ENCODE measurements at regions not wholly inside any gene's neighbourhood (a gene's known extent, or its start where the extent isn't known, plus 50 kb on each side); places are given as distances from the start of the nearest gene placed in this dataset.
"Not testable (repeated sequence)": the region's sequence is repeated elsewhere in the genome, so short reads cannot be mapped to it uniquely, and the experiment has no call there.

DNA sequence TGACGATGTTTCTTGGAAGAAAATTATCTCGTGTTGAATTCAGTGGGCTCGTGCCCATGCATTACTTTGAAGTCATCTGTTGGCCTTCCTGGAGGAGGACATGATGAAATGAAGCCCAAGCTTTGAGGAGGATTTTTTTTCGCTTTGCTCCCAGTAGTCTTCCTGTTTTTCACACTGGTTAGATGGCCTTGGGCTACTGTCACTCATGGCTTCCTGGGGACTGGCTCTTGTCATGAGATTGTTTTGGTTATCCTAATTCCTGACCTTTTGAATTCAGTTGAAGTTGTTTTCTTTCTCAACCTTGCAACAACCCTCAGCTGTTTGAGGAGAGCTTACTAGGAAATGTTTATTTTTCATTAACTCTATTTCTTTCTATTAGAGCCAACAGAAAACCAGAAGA, 430.7 kb downstream of the HS3ST3B1 start:
- H3K27me3 Mint-ChIP-seq: peaks cover 7 to 9% of the 10 kb centered on the region in 2 donors
- no peaks in the 10 kb centered on the region for H3K36me3 Mint-ChIP-seq
- H3K9me3 Mint-ChIP-seq: no peaks in the 10 kb centered on the region
- DNase-seq (no peak), ATAC-seq (replicated peaks) (no peak)
- no peak overlapping the region for H3K4me3 Mint-ChIP-seq
- H3K27ac Mint-ChIP-seq: no peak overlapping the region
- H3K4me1 Mint-ChIP-seq: peaks cover 0 to 2% of the 10 kb centered on the region in 2 donors

DNA sequence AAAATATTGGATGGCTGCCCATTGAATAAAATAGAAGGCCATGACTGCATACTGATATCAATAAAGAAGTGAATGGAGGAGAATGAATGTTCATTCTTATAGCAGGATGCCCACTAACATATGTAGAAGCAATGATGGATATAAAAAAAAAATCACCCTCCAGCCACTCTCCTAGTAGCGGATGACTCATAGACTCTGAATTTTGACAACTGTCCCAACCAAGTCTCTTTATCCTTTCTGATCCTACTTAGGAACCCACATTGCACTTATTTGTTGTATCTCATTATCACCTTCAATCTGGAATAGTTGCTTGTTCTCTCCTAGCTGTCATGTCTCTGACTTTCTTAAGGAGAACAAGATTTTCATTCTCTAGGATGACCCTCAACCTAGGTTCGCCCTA, 429.9 kb downstream of the HS3ST3B1 start:
- Mint-ChIP-seq H3K9me3 (no peaks in the 10 kb centered on the region), H3K27ac (no peak overlapping the region), H3K36me3 (no peaks in the 10 kb centered on the region), H3K4me1 (no peaks in the 10 kb centered on the region), H3K4me3 (no peak overlapping the region), H3K27me3 (peaks cover 4 to 5% of the 10 kb centered on the region in 2 donors)
- ATAC-seq (replicated peaks) (no peak), DNase-seq (no peak)

DNA sequence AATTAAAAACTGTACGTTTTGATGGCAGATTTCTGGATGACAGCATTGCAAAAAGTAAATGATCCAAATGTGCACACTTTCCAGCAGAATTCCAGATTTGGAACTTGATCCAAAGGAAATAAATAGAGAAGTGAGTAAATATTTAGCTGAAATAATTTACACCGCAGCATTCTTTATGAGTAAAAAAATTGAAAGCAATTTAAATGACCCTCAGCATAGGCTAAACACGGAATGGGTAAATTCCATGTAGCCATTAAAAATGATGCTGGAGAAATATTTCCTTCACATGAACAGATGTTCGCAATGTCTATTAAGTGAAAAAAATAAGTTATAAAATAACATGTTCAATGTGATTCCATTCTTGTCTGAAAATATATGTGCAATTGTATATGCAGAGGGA, 424.8 kb downstream of the HS3ST3B1 start:
- Mint-ChIP-seq H3K4me1 (no peaks in the 10 kb centered on the region), H3K4me3 (no peak overlapping the region), H3K27ac (no peak overlapping the region), H3K9me3 (peaks cover 3% of the 10 kb centered on the region in 2 donors), H3K36me3 (no peaks in the 10 kb centered on the region), H3K27me3 (no peaks in the 10 kb centered on the region)
- DNase-seq (no peak), ATAC-seq (replicated peaks) (no peak)

DNA sequence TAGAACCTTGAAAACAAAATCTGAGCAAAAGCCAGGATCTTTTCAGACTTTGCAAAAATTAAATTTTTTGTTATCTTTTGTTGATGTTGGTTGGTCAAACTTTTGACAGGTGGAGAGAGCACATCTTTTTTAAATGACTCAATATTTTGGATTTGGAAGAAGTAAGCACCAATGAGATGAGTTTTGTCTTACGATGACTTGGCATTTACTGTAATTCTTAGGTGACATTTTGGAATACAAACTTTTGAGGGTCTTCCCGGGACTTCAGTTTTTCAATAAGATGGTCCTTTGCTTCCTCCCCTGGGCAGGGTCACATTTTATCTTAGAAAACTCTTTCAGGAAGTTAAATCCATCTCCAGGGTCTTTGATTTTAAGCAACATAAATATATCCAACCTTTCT, 423.9 kb downstream of the HS3ST3B1 start:
- Mint-ChIP-seq H3K9me3 (peaks cover 3 to 4% of the 10 kb centered on the region in 2 donors), H3K27ac (no peak overlapping the region), H3K27me3 (peaks cover 0 to 2% of the 10 kb centered on the region in 2 donors), H3K4me3 (no peak overlapping the region), H3K36me3 (no peaks in the 10 kb centered on the region), H3K4me1 (no peaks in the 10 kb centered on the region)
- DNase-seq (no peak), ATAC-seq (replicated peaks) (no peak)

DNA sequence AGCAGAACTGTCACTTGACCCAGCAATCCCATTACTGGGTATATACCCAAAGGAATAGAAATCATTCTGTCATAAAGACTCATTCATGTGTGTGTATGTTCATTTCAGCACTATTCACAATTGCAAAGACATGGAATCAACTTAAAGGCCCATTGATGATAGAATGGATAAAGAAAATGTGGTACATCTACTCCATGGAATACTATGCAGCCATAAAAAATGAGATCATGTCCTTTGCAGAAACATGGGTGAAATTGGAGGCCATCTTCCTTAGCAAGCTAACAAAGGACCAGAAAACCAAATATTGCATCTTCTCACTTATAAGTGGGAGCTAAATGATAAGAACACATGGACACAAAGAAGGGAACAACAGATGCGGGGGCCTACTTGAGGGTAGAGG, 422.5 kb downstream of the HS3ST3B1 start:
- H3K27me3 Mint-ChIP-seq; H3K9me3 Mint-ChIP-seq; H3K27ac Mint-ChIP-seq; DNase-seq; H3K4me3 Mint-ChIP-seq; H3K36me3 Mint-ChIP-seq; H3K4me1 Mint-ChIP-seq; ATAC-seq (replicated peaks): not testable (repeated sequence)

DNA sequence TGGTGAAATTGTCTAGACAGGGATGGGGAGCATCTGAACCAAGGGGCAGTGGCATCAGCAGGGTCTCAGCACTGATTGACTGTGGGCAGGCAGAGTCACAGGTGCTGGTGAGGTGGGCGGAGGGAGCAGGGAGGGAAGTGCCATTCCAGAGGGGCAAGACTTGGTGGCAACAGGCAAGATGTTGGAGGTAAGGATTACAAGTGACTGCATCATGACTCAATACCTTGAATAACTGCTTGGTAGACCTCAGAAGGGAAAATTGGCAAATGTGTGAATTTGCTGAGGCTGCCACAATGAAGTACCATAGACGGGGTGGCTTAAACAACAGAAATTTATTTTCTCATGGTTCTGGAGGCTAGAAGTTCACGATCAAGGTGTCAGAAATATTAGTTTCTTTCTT, 419.1 kb downstream of the HS3ST3B1 start:
- ATAC-seq (replicated peaks) (no peak), DNase-seq (no peak)
- Mint-ChIP-seq H3K4me3 (no peak overlapping the region), H3K9me3 (peaks cover 3 to 4% of the 10 kb centered on the region in 2 donors), H3K4me1 (no peaks in the 10 kb centered on the region), H3K27ac (no peak overlapping the region), H3K36me3 (no peaks in the 10 kb centered on the region), H3K27me3 (peaks cover 8 to 18% of the 10 kb centered on the region in 2 donors)

DNA sequence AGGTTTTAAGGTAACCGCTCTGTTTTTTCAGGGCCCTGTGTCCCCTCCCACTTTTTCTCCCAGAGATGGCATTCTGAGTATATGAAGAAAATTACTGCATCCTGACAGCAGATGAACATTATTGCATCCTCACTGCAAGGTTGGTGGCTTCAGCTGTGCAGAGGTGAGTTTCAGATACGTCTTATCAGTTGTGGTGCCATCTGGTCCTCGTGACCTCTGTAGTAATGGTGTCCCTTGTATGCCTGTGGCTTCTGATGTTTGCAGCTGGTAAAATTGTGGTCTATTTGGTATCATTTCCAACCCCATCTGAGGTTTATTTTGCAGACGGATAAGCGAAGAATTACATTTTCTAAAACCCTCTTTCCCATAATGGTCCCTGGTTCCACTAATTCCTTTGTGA, 417.0 kb downstream of the HS3ST3B1 start:
- no peak overlapping the region for H3K27ac Mint-ChIP-seq
- peaks cover 0 to 1% of the 10 kb centered on the region in 2 donors for H3K9me3 Mint-ChIP-seq
- DNase-seq (no peak), ATAC-seq (replicated peaks) (no peak)
- H3K36me3 Mint-ChIP-seq: no peaks in the 10 kb centered on the region
- no peaks in the 10 kb centered on the region for H3K4me1 Mint-ChIP-seq
- no peak overlapping the region for H3K4me3 Mint-ChIP-seq
- peaks cover 10 to 18% of the 10 kb centered on the region in 2 donors for H3K27me3 Mint-ChIP-seq

DNA sequence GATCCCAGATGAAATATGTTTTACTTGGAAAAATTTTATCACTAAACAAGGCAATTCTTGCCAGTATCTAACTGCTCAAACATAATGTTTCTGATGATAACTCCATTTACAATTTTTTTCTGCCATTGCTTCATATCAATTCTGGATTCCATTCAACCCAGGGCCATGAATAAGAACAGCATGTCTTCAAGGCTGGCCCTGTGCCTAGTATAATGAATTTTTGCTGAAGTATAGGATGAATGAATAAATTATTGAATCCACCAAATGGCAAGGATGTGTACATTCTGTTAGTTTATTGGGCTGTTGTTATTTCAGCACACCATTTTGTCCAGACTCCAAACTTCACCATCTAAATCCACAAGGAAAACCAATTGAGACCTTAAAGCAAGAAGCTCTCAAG, 414.7 kb downstream of the HS3ST3B1 start:
- Mint-ChIP-seq H3K36me3 (no peaks in the 10 kb centered on the region), H3K4me3 (no peak overlapping the region), H3K9me3 (peaks cover 0 to under 1% of the 10 kb centered on the region in 2 donors), H3K27ac (no peak overlapping the region), H3K27me3 (peaks cover 15 to 18% of the 10 kb centered on the region in 2 donors), H3K4me1 (no peaks in the 10 kb centered on the region)
- ATAC-seq (replicated peaks) (no peak), DNase-seq (no peak)

DNA sequence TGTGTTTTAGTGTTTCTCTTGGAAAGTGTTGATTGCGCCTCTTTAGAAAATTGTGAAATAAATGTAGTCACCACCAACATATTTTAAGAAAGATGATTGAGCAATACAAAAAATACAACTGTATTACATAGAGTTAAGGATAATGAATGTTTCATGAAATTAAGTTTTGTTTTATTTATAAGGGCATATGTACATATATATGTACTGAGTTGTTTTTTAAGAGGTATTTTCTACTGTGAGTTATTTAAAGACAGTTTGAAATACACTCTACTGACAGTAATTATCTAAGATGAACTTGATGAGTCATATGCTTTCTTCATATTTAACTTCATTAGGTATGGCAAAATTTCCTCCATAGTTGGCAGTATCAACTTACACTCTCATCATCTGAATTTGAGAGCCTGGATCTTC, 411.7 kb downstream of the HS3ST3B1 start:
- ATAC-seq (replicated peaks): no peak
- no peak for DNase-seq
- H3K36me3 Mint-ChIP-seq: no peaks in the 10 kb centered on the region
- H3K27ac Mint-ChIP-seq: no peak overlapping the region
- H3K9me3 Mint-ChIP-seq: no peaks in the 10 kb centered on the region
- peaks cover 4 to 8% of the 10 kb centered on the region in 2 donors for H3K27me3 Mint-ChIP-seq
- H3K4me1 Mint-ChIP-seq: no peaks in the 10 kb centered on the region
- no peak overlapping the region for H3K4me3 Mint-ChIP-seq

DNA sequence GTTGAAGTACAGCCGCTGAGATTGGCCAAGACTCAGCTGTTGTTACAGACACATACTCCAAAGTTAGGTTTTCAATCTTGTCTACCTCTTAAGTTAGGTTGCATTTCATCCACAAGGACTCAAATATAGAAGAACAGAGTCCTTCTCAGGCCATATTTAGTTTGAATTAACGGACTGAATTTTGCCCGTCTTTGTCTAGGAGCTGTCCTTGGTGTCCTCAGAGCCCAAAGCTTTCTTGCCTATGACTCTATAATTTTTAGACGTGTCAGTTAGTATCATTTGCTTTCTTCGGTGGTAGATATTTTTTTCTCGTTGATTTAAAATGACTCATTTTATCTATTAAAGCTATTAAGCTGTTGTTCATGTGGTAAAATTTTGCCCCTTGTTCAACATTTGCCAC, 403.2 kb downstream of the HS3ST3B1 start:
- Mint-ChIP-seq H3K27ac (no peak overlapping the region), H3K4me3 (no peak overlapping the region), H3K36me3 (no peaks in the 10 kb centered on the region), H3K4me1 (no peaks in the 10 kb centered on the region), H3K27me3 (no peaks in the 10 kb centered on the region), H3K9me3 (no peaks in the 10 kb centered on the region)
- no peak for ATAC-seq (replicated peaks)
- no peak for DNase-seq

DNA sequence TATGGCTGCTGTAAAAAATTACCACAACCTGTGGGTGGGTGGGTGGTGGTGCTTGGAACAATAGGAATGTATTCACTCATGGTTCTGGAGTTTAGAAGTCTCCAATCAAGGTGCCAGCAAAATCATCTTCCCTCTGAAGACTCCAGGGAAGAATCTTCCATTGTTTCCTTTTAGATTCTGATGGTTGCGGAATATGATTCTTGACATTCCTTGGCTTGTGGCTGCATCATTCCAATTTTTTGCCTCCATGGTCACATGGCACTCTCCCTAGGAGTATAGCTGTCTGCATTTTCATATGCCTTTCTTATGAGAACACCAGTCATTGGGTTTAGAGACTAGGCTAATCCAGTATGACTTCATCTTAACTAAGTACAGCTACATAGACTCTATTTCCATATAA, 401.0 kb downstream of the HS3ST3B1 start:
- Mint-ChIP-seq H3K36me3 (no peaks in the 10 kb centered on the region), H3K27ac (no peak overlapping the region), H3K27me3 (no peaks in the 10 kb centered on the region), H3K4me1 (no peaks in the 10 kb centered on the region), H3K4me3 (no peak overlapping the region), H3K9me3 (no peaks in the 10 kb centered on the region)
- DNase-seq (no peak), ATAC-seq (replicated peaks) (no peak)

DNA sequence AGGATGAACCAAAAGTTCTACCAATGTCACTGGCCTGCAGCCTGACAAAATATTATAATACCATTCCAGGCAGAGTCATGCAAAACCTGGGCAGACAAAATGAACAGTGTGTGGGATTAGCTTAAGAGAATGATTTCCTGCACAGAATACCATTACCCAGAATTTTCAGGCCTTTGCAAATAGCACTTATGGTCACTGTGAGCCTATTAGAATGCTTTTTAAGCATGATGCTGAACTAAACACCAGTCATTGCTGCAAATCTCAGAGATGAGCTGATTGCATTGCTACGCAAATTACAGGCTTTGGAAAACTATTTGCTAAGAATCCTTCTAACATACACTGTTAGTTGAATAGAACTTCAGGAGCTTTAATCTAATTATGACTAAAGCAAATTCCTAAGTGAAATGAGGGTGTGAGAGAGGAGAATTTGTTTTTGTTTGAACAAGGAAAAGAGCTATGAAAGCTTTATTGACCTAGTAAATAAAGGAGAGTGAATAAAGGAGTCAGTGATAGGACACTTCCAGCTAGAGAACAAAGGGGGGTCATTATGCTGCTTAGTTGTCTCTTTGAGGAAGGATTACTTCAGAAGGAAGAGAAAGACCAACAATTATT, 398.8 kb downstream of the HS3ST3B1 start:
- no peaks in the 10 kb centered on the region for H3K36me3 Mint-ChIP-seq
- ATAC-seq (replicated peaks) (no peak), DNase-seq (no peak)
- peaks cover 5 to 14% of the 10 kb centered on the region in 2 donors for H3K27me3 Mint-ChIP-seq
- H3K4me1 Mint-ChIP-seq: no peaks in the 10 kb centered on the region
- no peaks in the 10 kb centered on the region for H3K9me3 Mint-ChIP-seq
- no peak overlapping the region for H3K27ac Mint-ChIP-seq
- no peak overlapping the region for H3K4me3 Mint-ChIP-seq

DNA sequence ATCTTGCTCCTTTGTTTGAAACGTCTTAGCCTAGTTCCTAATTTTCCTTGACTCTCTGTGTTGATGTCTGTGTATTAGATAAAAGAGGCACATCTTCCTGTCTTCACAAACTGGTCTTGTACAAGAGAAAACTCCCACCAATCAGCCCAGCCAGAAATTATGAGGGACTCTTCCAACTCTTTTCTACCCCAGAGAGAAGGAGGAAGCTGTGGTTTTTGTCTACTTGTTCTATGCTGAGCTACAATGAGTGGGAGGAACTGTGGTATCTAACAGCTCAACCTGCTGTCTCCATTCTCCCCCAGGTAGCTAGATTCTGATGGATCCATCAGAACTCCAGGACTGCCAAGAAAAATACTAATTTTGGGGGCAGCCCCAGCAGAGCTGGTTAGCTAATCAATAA, 392.5 kb downstream of the HS3ST3B1 start:
- H3K9me3 Mint-ChIP-seq: peaks cover 11 to 20% of the 10 kb centered on the region in 2 donors
- H3K27me3 Mint-ChIP-seq: peaks cover 17 to 23% of the 10 kb centered on the region in 2 donors
- H3K27ac Mint-ChIP-seq: no peak overlapping the region
- ATAC-seq (replicated peaks): no peak
- peaks cover 3 to 6% of the 10 kb centered on the region in 2 donors for H3K4me1 Mint-ChIP-seq
- DNase-seq: no peak
- no peak overlapping the region for H3K4me3 Mint-ChIP-seq
- peaks cover 0 to 5% of the 10 kb centered on the region in 2 donors for H3K36me3 Mint-ChIP-seq

DNA sequence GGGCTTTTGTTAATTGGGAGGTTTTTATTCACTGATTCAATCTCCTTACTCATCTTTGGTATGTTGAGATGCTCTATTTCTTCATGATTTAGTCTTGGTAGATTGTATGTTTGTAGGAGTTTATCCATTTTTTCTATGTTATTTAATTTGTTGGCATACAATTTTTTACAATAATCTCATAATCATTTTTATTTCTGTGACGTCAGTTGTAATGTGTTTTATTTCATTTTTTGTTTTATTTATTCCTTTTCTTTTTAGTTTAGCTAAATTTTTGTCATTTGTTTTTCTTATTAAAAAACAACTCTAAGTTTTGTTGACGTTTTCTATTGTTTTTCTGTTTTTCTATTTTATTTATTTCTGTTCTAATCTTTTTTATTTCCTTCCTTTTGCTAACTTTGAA, 389.8 kb downstream of the HS3ST3B1 start:
- no peak overlapping the region for H3K4me3 Mint-ChIP-seq
- peaks cover 0 to 5% of the 10 kb centered on the region in 2 donors for H3K36me3 Mint-ChIP-seq
- peaks cover 3 to 6% of the 10 kb centered on the region in 2 donors for H3K4me1 Mint-ChIP-seq
- DNase-seq (no peak), ATAC-seq (replicated peaks) (no peak)
- peaks cover 11 to 22% of the 10 kb centered on the region in 2 donors for H3K9me3 Mint-ChIP-seq
- H3K27ac Mint-ChIP-seq: no peak overlapping the region
- peaks cover 17 to 18% of the 10 kb centered on the region in 2 donors for H3K27me3 Mint-ChIP-seq

DNA sequence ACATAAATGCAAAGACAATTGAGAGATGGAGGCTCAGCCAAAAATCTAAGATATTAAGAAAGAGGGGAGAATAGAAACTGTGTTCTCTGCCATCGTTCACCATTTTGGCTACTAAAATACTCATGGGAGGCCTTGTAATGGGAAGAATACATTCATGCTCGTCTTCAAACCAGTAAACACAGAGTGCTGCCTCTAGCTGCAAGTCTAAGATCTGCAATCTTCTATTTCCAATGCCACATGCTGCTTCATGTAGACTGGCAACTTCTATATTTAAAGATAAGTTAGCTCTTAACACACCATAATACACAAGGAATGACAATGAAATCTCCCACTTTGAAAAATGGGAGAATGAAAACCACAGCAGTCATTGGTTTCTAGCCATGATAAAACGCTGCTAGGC, 387.3 kb downstream of the HS3ST3B1 start:
- Mint-ChIP-seq H3K9me3 (peaks cover 8 to 16% of the 10 kb centered on the region in 2 donors), H3K27me3 (peaks cover 2 to 7% of the 10 kb centered on the region in 2 donors), H3K4me3 (no peak overlapping the region)

More for the DNA sequence above, 387.3 kb downstream of the HS3ST3B1 start:
- ATAC-seq (replicated peaks) (no peak), DNase-seq (no peak)
- Mint-ChIP-seq H3K4me1 (peaks cover 0 to under 1% of the 10 kb centered on the region in 2 donors), H3K36me3 (peaks cover 0 to 2% of the 10 kb centered on the region in 2 donors), H3K27ac (no peak overlapping the region)
